HCT116 (cell line): ENCODE measurements at regions not wholly inside any gene's neighbourhood (a gene's known extent, or its start where the extent isn't known, plus 50 kb on each side); places are given as distances from the start of the nearest gene placed in this dataset.

Experiments
- ATAC-seq: fragments of 200-7000 bp; cut with Tn5 transposase; 2 replicates; pipeline ENCODE4 v1.9.1; 2020; ENCODE audit warnings: mild to moderate bottlenecking, moderate library complexity
- BruUV-seq: library from RNA; stranded (reverse); fragments of 400-500 nt; replicated peaks from 2 replicates; lab custom pipeline; 2021; lab: Mats Ljungman, UMichigan
- CTCF ChIA-PET: fragments of 300-600 bp; sonication (Branson Sonifier 250); formaldehyde crosslinking; loops from one replicate; lab custom pipeline; 2021; ENCODE audit warnings: antibody characterized with exemption; lab: Charles Lee
- POLR2A ChIA-PET: fragments of 300-600, 350-600 bp; sonication (Branson Sonifier 250); formaldehyde crosslinking; loops from one replicate; lab custom pipeline; 2021; ENCODE audit warnings: antibody characterized with exemption; lab: Charles Lee
- RAD21 ChIA-PET, 2 experiments: fragments of 300-600 bp; sonication (Branson Sonifier 250); formaldehyde crosslinking; loops; one replicate each; lab custom pipeline; 2023; ENCODE audit warnings: low total read pairs in 2 of 2; ENCODE audit not compliant: uncharacterized antibody in 2 of 2, unreplicated experiment in 2 of 2, low non-redundant PET in 1 of 2; lab: Charles Lee
- DNase-seq: peaks from one replicate; pipeline ENCODE4 v3.0.0-alpha.2; 2010; ENCODE audit warnings: low read depth, low spot score
- H2AFZ ChIP-seq: fragments of 200-600 bp; shearing (Covaris generic), sonication (generic); 2 replicates; pipeline ENCODE4 v1.6.1; 2017; ENCODE audit warnings: low read depth, mixed run types, mixed read lengths, antibody characterized with exemption, low read length; ENCODE audit not compliant: poor library complexity, severe bottlenecking
- H3K27ac ChIP-seq: 2 replicates; pipeline ENCODE4 v1.5.1; 2012; ENCODE audit warnings: low read depth, low read length
- H3K27me3 ChIP-seq: fragments of 200-600 bp; sonication (generic); 2 replicates; pipeline ENCODE4 v1.6.1; 2016; ENCODE audit warnings: mixed run types, low read length, mixed read lengths; ENCODE audit not compliant: insufficient read depth
- H3K36me3 ChIP-seq, 2 experiments: fragments of 200-500 bp in 1 of 2; fragments of 200-600 bp in 1 of 2; sonication (Bioruptor generic) in 1 of 2; sonication (generic) in 1 of 2; 2 replicates each; pipeline versions ENCODE4 v1.5.1 to v1.6.1; 2014 to 2016; ENCODE audit warnings: low read length in 2 of 2, inconsistent platforms in 1 of 2, mixed read lengths in 1 of 2, mixed run types in 1 of 2; ENCODE audit not compliant: insufficient read depth in 2 of 2, control insufficient read depth in 1 of 2
- H3K4me1 ChIP-seq, 2 experiments: fragments of 200-600 bp in 1 of 2; sonication (generic) in 1 of 2; 2 replicates each; pipeline versions ENCODE4 v1.5.1 to v1.6.1; 2012 to 2017; ENCODE audit warnings: low read length in 2 of 2, inconsistent platforms in 1 of 2, mild to moderate bottlenecking in 1 of 2, mixed read lengths in 1 of 2, mixed run types in 1 of 2, moderate library complexity in 1 of 2; ENCODE audit not compliant: insufficient read depth in 2 of 2, control insufficient read depth in 1 of 2
- H3K4me2 ChIP-seq: fragments of 200-600 bp; sonication (generic); 2 replicates; pipeline ENCODE4 v1.6.1; 2017; ENCODE audit warnings: mixed run types, low read length, mixed read lengths
- H3K4me3 ChIP-seq, 2 experiments: fragments of 200-600 bp in 1 of 2; sonication (generic) in 1 of 2; replicated peaks in 1 of 2; 2 replicates each; pipeline ENCODE4 v1.5.1; 2011 to 2016; ENCODE audit warnings: low read length in 2 of 2, control low read depth in 1 of 2, low read depth in 1 of 2, mild to moderate bottlenecking in 1 of 2, mixed read lengths in 1 of 2, mixed run types in 1 of 2
- H3K79me2 ChIP-seq: fragments of 200-600 bp; sonication (generic); 2 replicates; pipeline ENCODE4 v1.6.1; 2017; ENCODE audit warnings: mild to moderate bottlenecking, mixed run types, low read length, moderate library complexity, mixed read lengths; ENCODE audit not compliant: insufficient read depth
- H3K9ac ChIP-seq: fragments of 200-600 bp; sonication (generic); 2 replicates; pipeline ENCODE4 v1.6.1; 2016; ENCODE audit warnings: low read length, mixed read lengths
- H3K9me2 ChIP-seq: fragments of 200-600 bp; sonication (generic), shearing (Covaris generic); 2 replicates; pipeline ENCODE4 v1.6.1; 2017; ENCODE audit warnings: mixed run types, mild to moderate bottlenecking, moderate library complexity; ENCODE audit not compliant: insufficient read depth
- H3K9me3 ChIP-seq, 2 experiments: fragments of 200-500 bp in 1 of 2; fragments of 200-600 bp in 1 of 2; sonication (Bioruptor generic) in 1 of 2; sonication (generic) in 1 of 2; 2 replicates each; pipeline ENCODE4 v1.6.1; 2014 to 2017; ENCODE audit warnings: low read length in 2 of 2, mixed read lengths in 2 of 2, inconsistent platforms in 1 of 2, low read depth in 1 of 2, mild to moderate bottlenecking in 1 of 2, mixed run types in 1 of 2, moderate library complexity in 1 of 2; ENCODE audit not compliant: control insufficient read depth in 1 of 2, insufficient read depth in 1 of 2
- H4K20me1 ChIP-seq: fragments of 200-600 bp; sonication (generic), shearing (Covaris generic); 2 replicates; pipeline ENCODE4 v1.6.1; 2017; ENCODE audit warnings: mixed run types, mild to moderate bottlenecking, moderate library complexity; ENCODE audit not compliant: insufficient read depth
- CBX3 ChIP-seq: IDR thresholded peaks from 2 replicates; pipeline ENCODE4 v1.6.1; 2012; ENCODE audit warnings: low read depth
- EGR1 ChIP-seq: IDR thresholded peaks from 2 replicates; pipeline ENCODE4 v1.6.1; 2012; ENCODE audit warnings: low read depth
- EZH2 ChIP-seq: fragments of 200-600 bp; sonication (generic); IDR thresholded peaks from 2 replicates; pipeline ENCODE4 v1.6.1; 2017; ENCODE audit warnings: antibody characterized with exemption, mixed run types
- JUND ChIP-seq: IDR thresholded peaks from 2 replicates; pipeline ENCODE4 v1.6.1; 2012
- RAD21 ChIP-seq: IDR thresholded peaks from 2 replicates; pipeline ENCODE4 v1.6.1; 2012; ENCODE audit warnings: low read depth, mild to moderate bottlenecking
- REST ChIP-seq: IDR thresholded peaks from 2 replicates; pipeline ENCODE4 v1.6.1; 2012; ENCODE audit warnings: low read depth
- SIN3A ChIP-seq: IDR thresholded peaks from 2 replicates; pipeline ENCODE4 v1.6.1; 2012; ENCODE audit warnings: low read depth
- SP1 ChIP-seq: IDR thresholded peaks from 2 replicates; pipeline ENCODE4 v1.6.1; 2012; ENCODE audit warnings: low read depth
- YY1 ChIP-seq: IDR thresholded peaks from 2 replicates; pipeline ENCODE4 v1.6.1; 2011; ENCODE audit warnings: low read length, low read depth, moderate library complexity, mild to moderate bottlenecking; ENCODE audit not compliant: insufficient replicate concordance; ENCODE audit errors: extremely low read depth
- ZFX ChIP-seq: fragments of 450-650 bp; IDR thresholded peaks from 2 replicates; pipeline ENCODE4 v1.6.1; 2017
- intact Hi-C: fragments of 100-400 bp; cut with micrococcal nuclease; formaldehyde crosslinking; loops from 2 replicates; pipeline ENCODE4 v1.10.0; 2022

- Histone ChIP-seq H3K9me2 (no peaks in the 10 kb centered on the region), H4K20me1 (no peaks in the 10 kb centered on the region), H3K27ac (no peak overlapping the region), H3K9me3 (no peaks in the 10 kb centered on the region), H3K36me3 (peaks cover 4 to 28% of the 10 kb centered on the region in 2 experiments; a peak in 2 of 4 replicates), H3K4me3 (no peak overlapping the region), H3K9ac (no peak overlapping the region), H3K4me2 (no peak overlapping the region), H3K27me3 (no peaks in the 10 kb centered on the region), H2AFZ (no peak overlapping the region), H3K4me1 (no peaks in the 10 kb centered on the region), H3K79me2 (no peaks in the 10 kb centered on the region)
- BruUV-seq = no TSS peak
- intact Hi-C loops = no loop called here
- DNase-seq = no peak
- ATAC-seq = no peak
- TF ChIP-seq RAD21 = no peak
- no peak for TF ChIP-seq EZH2
- no peak for TF ChIP-seq EGR1
- no peak for TF ChIP-seq ZFX
- TF ChIP-seq YY1 = no peak
- TF ChIP-seq CBX3 = no peak
- no peak for TF ChIP-seq REST
- no peak for TF ChIP-seq JUND
- no peak for TF ChIP-seq SP1
- no peak for TF ChIP-seq SIN3A
- ChIA-PET RAD21 (no interaction called here), POLR2A (no interaction called here), CTCF (no interaction called here)
These were observed 236.7 kb downstream of the SLC4A3 start for GRCh38 chr2:219864154-219864553.
